ENCODE measurements at regions not wholly inside any gene's neighbourhood (a gene's known extent, or its start where the extent isn't known, plus 50 kb on each side); places are given as distances from the start of the nearest gene placed in this dataset.

GRCh38 chr14:65257425-65257824 is 155.1 kb upstream of the FUT8 start:
- no peaks in the 10 kb centered on the region for H4K20me1 ChIP-seq (ENCODE audit: low read length)
- DNase-seq: no peak
- H3K4me1 ChIP-seq (ENCODE audit: insufficient read depth, low read length): peaks cover 53% of the 10 kb centered on the region
- TF ChIP-seq EZH2 (IDR thresholded peaks at IDR 0.05; ENCODE audit: low read length, unreplicated experiment) (no peak), EZH2phosphoT487 (IDR thresholded peaks at IDR 0.05; ENCODE audit: borderline replicate concordance, low read length) (no peak)
- TF ChIP-seq, protein P1, sequence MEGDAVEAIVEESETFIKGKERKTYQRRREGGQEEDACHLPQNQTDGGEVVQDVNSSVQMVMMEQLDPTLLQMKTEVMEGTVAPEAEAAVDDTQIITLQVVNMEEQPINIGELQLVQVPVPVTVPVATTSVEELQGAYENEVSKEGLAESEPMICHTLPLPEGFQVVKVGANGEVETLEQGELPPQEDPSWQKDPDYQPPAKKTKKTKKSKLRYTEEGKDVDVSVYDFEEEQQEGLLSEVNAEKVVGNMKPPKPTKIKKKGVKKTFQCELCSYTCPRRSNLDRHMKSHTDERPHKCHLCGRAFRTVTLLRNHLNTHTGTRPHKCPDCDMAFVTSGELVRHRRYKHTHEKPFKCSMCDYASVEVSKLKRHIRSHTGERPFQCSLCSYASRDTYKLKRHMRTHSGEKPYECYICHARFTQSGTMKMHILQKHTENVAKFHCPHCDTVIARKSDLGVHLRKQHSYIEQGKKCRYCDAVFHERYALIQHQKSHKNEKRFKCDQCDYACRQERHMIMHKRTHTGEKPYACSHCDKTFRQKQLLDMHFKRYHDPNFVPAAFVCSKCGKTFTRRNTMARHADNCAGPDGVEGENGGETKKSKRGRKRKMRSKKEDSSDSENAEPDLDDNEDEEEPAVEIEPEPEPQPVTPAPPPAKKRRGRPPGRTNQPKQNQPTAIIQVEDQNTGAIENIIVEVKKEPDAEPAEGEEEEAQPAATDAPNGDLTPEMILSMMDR (conservative IDR thresholded peaks at IDR 0.05; ENCODE audit: low read depth, low read length): no peak
- ChIA-PET POLR2A (ENCODE audit: unreplicated experiment) (interaction anchor here (0.9 kb wide), 1 partner anchor 603 kb away, joined by 8 read pairs; no protein-coding TSS in a partner anchor), CTCF (interaction anchor here (0.6 kb wide), 1 partner anchor 30 kb away, joined by 3 read pairs; no protein-coding TSS in a partner anchor)
- no TSS peak for BruUV-seq (replicated peaks)
- peaks cover 4% of the 10 kb centered on the region; the same call in 1 of the 2 replicates for H3K36me3 ChIP-seq (ENCODE audit: low read depth, low read length)
- no peak overlapping the region for H3K9ac ChIP-seq (ENCODE audit: low read length)
- H3K27ac ChIP-seq (ENCODE audit: low read length): peak overlapping the region; percentile 77
- H2AFZ ChIP-seq (ENCODE audit: low read length): no peak overlapping the region
- H3K27me3 ChIP-seq (ENCODE audit: low read length): no peaks in the 10 kb centered on the region
- H3K4me3 ChIP-seq (ENCODE audit: low read length): no peak overlapping the region
- intact Hi-C loops (cut with micrococcal nuclease): no loop called here
- no peak for ATAC-seq
- H3K9me3 ChIP-seq (ENCODE audit: low read length): 0 out of 2 replicates have a peak, but pooled peaks cover 3% of the 10 kb centered on the region
- 0 out of 2 replicates have a peak, but pooled peaks cover 9% of the 10 kb centered on the region for H3K79me2 ChIP-seq (ENCODE audit: low read length)
- H3K4me2 ChIP-seq (ENCODE audit: low read length): 0 out of 2 replicates have a peak overlapping the region, but pooled peaks have one; percentile 20
- H3F3A ChIP-seq (ENCODE audit: low read length, unreplicated experiment): no peaks in the 10 kb centered on the region
- H3K9me2 ChIP-seq (replicated peaks; ENCODE audit: low read length): no peaks in the 10 kb centered on the region

DNA sequence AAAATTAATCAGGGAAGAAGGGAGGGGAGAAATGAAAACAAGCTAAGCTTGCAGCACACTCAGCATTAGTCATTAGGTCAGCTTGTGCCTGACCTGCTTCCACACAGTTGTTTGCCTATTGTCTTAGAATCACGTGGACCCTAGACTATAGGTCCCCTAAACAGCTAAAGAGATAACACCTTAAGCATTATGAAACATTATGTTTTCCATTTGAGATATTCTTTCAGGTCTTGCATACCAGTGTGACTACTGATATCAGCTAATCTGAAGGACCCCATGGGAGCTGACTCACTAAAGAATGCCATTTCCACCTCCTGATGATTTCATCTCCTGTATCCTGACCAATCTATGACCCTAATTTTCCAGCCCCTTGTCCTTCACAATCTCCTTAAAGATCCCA is 154.1 kb upstream of the FUT8 start:
- no peaks in the 10 kb centered on the region for H3K27me3 ChIP-seq (ENCODE audit: low read length)
- CTCF ChIA-PET: interaction anchor here (0.6 to 0.7 kb wide), 5 partner anchors 43 to 819 kb away, joined by 3 to 8 read pairs (median 6); no protein-coding TSS in a partner anchor
- DNase-seq (peak; percentile 91), ATAC-seq (peak; percentile 63)
- H3K79me2 ChIP-seq (ENCODE audit: low read length): 0 out of 2 replicates have a peak, but pooled peaks cover 9% of the 10 kb centered on the region
- peaks cover 4% of the 10 kb centered on the region; the same call in 1 of the 2 replicates for H3K36me3 ChIP-seq (ENCODE audit: low read depth, low read length)
- POLR2A ChIA-PET (ENCODE audit: unreplicated experiment): interaction anchor here (0.9 kb wide), 2 partner anchors 88 to 604 kb away, joined by 3 to 8 read pairs; no protein-coding TSS in a partner anchor
- H3K9me3 ChIP-seq (ENCODE audit: low read length): 0 out of 2 replicates have a peak, but pooled peaks cover 3% of the 10 kb centered on the region
- no peak overlapping the region for H3K4me3 ChIP-seq (ENCODE audit: low read length)
- H3K4me1 ChIP-seq (ENCODE audit: insufficient read depth, low read length): peaks cover 58% of the 10 kb centered on the region
- intact Hi-C loops (cut with micrococcal nuclease): loop anchor here (2.0 kb wide), 1 partner anchor 24 kb away; no protein-coding TSS in a partner anchor
- H3K4me2 ChIP-seq (ENCODE audit: low read length): peak overlapping the region; percentile 20; the same call in 1 of the 2 replicates
- H3K27ac ChIP-seq (ENCODE audit: low read length): peak overlapping the region; percentile 77
- H4K20me1 ChIP-seq (ENCODE audit: low read length): no peaks in the 10 kb centered on the region
- H2AFZ ChIP-seq (ENCODE audit: low read length): no peak overlapping the region
- no TSS peak for BruUV-seq (replicated peaks)
- no peaks in the 10 kb centered on the region for H3K9me2 ChIP-seq (replicated peaks; ENCODE audit: low read length)
- TF ChIP-seq, protein P1 (conservative IDR thresholded peaks at IDR 0.05; ENCODE audit: low read depth, low read length): no peak
- no peak for TF ChIP-seq EZH2phosphoT487 (IDR thresholded peaks at IDR 0.05; ENCODE audit: borderline replicate concordance, low read length)
- TF ChIP-seq EZH2 (IDR thresholded peaks at IDR 0.05; ENCODE audit: low read length, unreplicated experiment): no peak
- H3K9ac ChIP-seq (ENCODE audit: low read length): 0 out of 2 replicates have a peak overlapping the region, but pooled peaks have one; percentile 8
- no peaks in the 10 kb centered on the region for H3F3A ChIP-seq (ENCODE audit: low read length, unreplicated experiment)

DNA sequence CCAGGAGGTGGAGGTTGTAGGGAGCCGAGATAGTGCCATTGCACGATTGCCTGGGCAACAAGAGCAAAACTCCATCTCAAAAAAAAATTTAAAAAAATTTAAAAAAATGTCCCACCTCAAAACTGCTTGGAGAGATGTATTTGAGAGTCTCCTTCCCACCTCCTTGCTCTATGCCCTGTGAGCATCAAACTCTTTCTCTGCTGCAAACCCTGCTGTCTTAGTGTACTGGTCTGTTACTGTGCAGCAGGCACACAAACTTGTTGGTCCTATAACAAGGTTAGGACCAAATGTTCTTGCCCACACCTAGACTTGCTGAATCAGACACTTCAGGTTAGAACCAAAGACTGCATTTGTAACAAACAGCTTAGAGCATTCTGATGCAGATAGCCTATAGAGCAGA is 153.5 kb upstream of the FUT8 start:
- intact Hi-C loops (cut with micrococcal nuclease): loop anchor here (2.0 kb wide), 1 partner anchor 24 kb away; no protein-coding TSS in a partner anchor
- H3F3A ChIP-seq (ENCODE audit: low read length, unreplicated experiment): no peaks in the 10 kb centered on the region
- TF ChIP-seq EZH2phosphoT487 (IDR thresholded peaks at IDR 0.05; ENCODE audit: borderline replicate concordance, low read length) (no peak), EZH2 (IDR thresholded peaks at IDR 0.05; ENCODE audit: low read length, unreplicated experiment) (no peak)
- TF ChIP-seq, protein P1 (conservative IDR thresholded peaks at IDR 0.05; ENCODE audit: low read depth, low read length): no peak
- no peaks in the 10 kb centered on the region for H4K20me1 ChIP-seq (ENCODE audit: low read length)
- H3K4me1 ChIP-seq (ENCODE audit: insufficient read depth, low read length): peaks cover 57% of the 10 kb centered on the region
- peak overlapping the region; percentile 77 for H3K27ac ChIP-seq (ENCODE audit: low read length)
- no TSS peak for BruUV-seq (replicated peaks)
- CTCF ChIA-PET: no interaction called here
- peaks cover 4% of the 10 kb centered on the region; the same call in 1 of the 2 replicates for H3K36me3 ChIP-seq (ENCODE audit: low read depth, low read length)
- 0 out of 2 replicates have a peak, but pooled peaks cover 3% of the 10 kb centered on the region for H3K9me3 ChIP-seq (ENCODE audit: low read length)
- H3K4me2 ChIP-seq (ENCODE audit: low read length): no peak overlapping the region
- H3K4me3 ChIP-seq (ENCODE audit: low read length): no peak overlapping the region
- ATAC-seq (no peak), DNase-seq (no peak)
- POLR2A ChIA-PET (ENCODE audit: unreplicated experiment): no interaction called here
- no peaks in the 10 kb centered on the region for H3K9me2 ChIP-seq (replicated peaks; ENCODE audit: low read length)
- no peak overlapping the region for H2AFZ ChIP-seq (ENCODE audit: low read length)
- H3K9ac ChIP-seq (ENCODE audit: low read length): 0 out of 2 replicates have a peak overlapping the region, but pooled peaks have one; percentile 8
- H3K27me3 ChIP-seq (ENCODE audit: low read length): no peaks in the 10 kb centered on the region
- H3K79me2 ChIP-seq (ENCODE audit: low read length): 0 out of 2 replicates have a peak, but pooled peaks cover 9% of the 10 kb centered on the region
